K562 (cell line): ENCODE measurements at regions not wholly inside any gene's neighbourhood (a gene's known extent, or its start where the extent isn't known, plus 50 kb on each side); places are given as distances from the start of the nearest gene placed in this dataset.

Source experiments
- ATAC-seq: fragments of 200-7000 bp; cut with Tn5 transposase; 3 replicates; pipeline ENCODE4 v1.9.1; 2020; ENCODE audit warnings: moderate library complexity
- BruUV-seq: library from RNA; stranded (reverse); fragments of 400-500 nt; replicated peaks from 2 replicates; lab custom pipeline; 2021; lab: Mats Ljungman, UMichigan
- CTCF ChIA-PET: fragments of 300-600 bp; formaldehyde crosslinking; extraction: SDS; loops from one replicate; lab custom pipeline; 2021; ENCODE audit warnings: low intra/inter-chr PET ratio; lab: Yijun Ruan, JAX
- POLR2A ChIA-PET: fragments of 300-600, 350-650 bp; sonication (Branson Sonifier 250); formaldehyde crosslinking; extraction: SDS; loops from one replicate; lab custom pipeline; 2021; ENCODE audit warnings: antibody characterized with exemption, inconsistent platforms; lab: Yijun Ruan, JAX
- DNase-seq, 4 experiments: peaks; one replicate each; pipeline versions ENCODE4 v3.0.0 to v3.0.0-alpha.2; 2011 to 2018; ENCODE audit warnings: low spot score in 3 of 4, mixed read lengths in 3 of 4; ENCODE audit errors: extremely low read depth in 1 of 4
- FAIRE-seq: peaks from 2 replicates; lab custom pipeline; 2011; peaks lifted over from hg19 to GRCh38; lab: Jason Lieb, UNC
- H2AFZ ChIP-seq: 2 replicates; pipeline ENCODE4 v1.6.0; 2011; ENCODE audit warnings: low read depth, low read length, control low read depth, inconsistent platforms
- H3K27ac ChIP-seq: fragments of 200-600 bp; 3 replicates; pipeline ENCODE4 v1.8.0; 2011; ENCODE audit warnings: low read depth, mild to moderate bottlenecking, control low read depth, inconsistent platforms, low read length, moderate library complexity, mixed read lengths; ENCODE audit errors: extremely low read depth
- H3K27me3 ChIP-seq, 2 experiments: fragments of 300-600 bp in 1 of 2; 2 replicates in 1 of 2; 3 replicates in 1 of 2; pipeline versions ENCODE4 v1.6.0 to v1.8.0; 2011; ENCODE audit warnings: inconsistent platforms in 2 of 2, low read length in 2 of 2, mild to moderate bottlenecking in 1 of 2, mixed read lengths in 1 of 2, moderate library complexity in 1 of 2; ENCODE audit not compliant: control insufficient read depth in 2 of 2, insufficient read depth in 2 of 2
- H3K36me3 ChIP-seq: fragments of 300-600 bp; 3 replicates; pipeline ENCODE4 v1.8.0; 2011; ENCODE audit warnings: mild to moderate bottlenecking, low read length, inconsistent platforms; ENCODE audit not compliant: control insufficient read depth, insufficient read depth
- H3K4me1 ChIP-seq, 2 experiments: fragments of 200-600 bp in 1 of 2; replicated peaks in 1 of 2; 2 replicates in 1 of 2; 3 replicates in 1 of 2; pipeline versions ENCODE4 v1.5.1 to v1.8.0; 2011; ENCODE audit warnings: inconsistent platforms in 2 of 2, low read length in 2 of 2, mild to moderate bottlenecking in 1 of 2, mixed read lengths in 1 of 2, moderate library complexity in 1 of 2; ENCODE audit not compliant: control insufficient read depth in 2 of 2, insufficient read depth in 2 of 2
- H3K4me2 ChIP-seq: 2 replicates; pipeline ENCODE4 v1.6.1; 2011; ENCODE audit warnings: low read length, control low read depth, inconsistent platforms, mixed read lengths; ENCODE audit not compliant: insufficient read depth
- H3K4me3 ChIP-seq: fragments of 200-600 bp; sonication (generic), shearing (Covaris generic); 2 replicates; pipeline ENCODE4 v1.5.1; 2016; ENCODE audit warnings: control low read depth, inconsistent platforms
- H3K79me2 ChIP-seq: fragments of 200-600 bp; 3 replicates; pipeline ENCODE4 v1.8.0; 2011; ENCODE audit warnings: low read length, inconsistent platforms; ENCODE audit not compliant: control insufficient read depth, insufficient read depth
- H3K9ac ChIP-seq, 2 experiments: 2 replicates each; pipeline versions ENCODE4 v1.6.0 to v1.6.1; 2011; ENCODE audit warnings: low read depth in 2 of 2, low read length in 2 of 2, control low read depth in 1 of 2, inconsistent platforms in 1 of 2, mild to moderate bottlenecking in 1 of 2, mixed read lengths in 1 of 2; ENCODE audit not compliant: insufficient read depth in 1 of 2
- H3K9me1 ChIP-seq: one replicate; pipeline ENCODE4 v1.6.0; 2011; ENCODE audit warnings: inconsistent platforms, mild to moderate bottlenecking, low read length, moderate library complexity; ENCODE audit not compliant: control insufficient read depth, insufficient read depth
- H3K9me3 ChIP-seq: replicated peaks from 2 replicates; pipeline ENCODE4 v1.5.1; 2011; ENCODE audit warnings: low read depth, low read length, inconsistent platforms; ENCODE audit not compliant: control insufficient read depth, insufficient read depth
- H4K20me1 ChIP-seq: replicated peaks from 2 replicates; pipeline ENCODE4 v1.6.1; 2011; ENCODE audit warnings: low read length, inconsistent platforms, mixed read lengths; ENCODE audit not compliant: control insufficient read depth, insufficient read depth
- NUFIP1 ChIP-seq: fragments of 450-650 bp; IDR thresholded peaks from 2 replicates; pipeline ENCODE4 v1.6.1; 2018; ENCODE audit not compliant: partially characterized antibody
- STAT5A ChIP-seq: IDR thresholded peaks from 2 replicates; pipeline ENCODE4 v1.6.1; 2012; ENCODE audit warnings: low read length, inconsistent platforms, borderline replicate concordance
- ZNF316 ChIP-seq: fragments of 450-650 bp; IDR thresholded peaks from 2 replicates; pipeline ENCODE4 v1.6.1; 2016
- ZNF584 ChIP-seq: fragments of 200-800 bp; sonication (Bioruptor generic); IDR thresholded peaks from 2 replicates; pipeline ENCODE4 v1.6.1; 2016; ENCODE audit warnings: low read depth, mild to moderate bottlenecking, missing genetic modification characterization, missing compliant biosample characterization
- WGBS: fragments of 100-300 bp; shearing (Covaris generic); methylation state at CpG from one replicate; pipeline ENCODE4 v1.1.6; 2016; ENCODE audit warnings: low coverage, mixed read lengths; ENCODE audit not compliant: insufficient coverage; ENCODE audit errors: missing lambda C conversion rate; 5-methylcytosine and 5-hydroxymethylcytosine counted together
- in situ Hi-C: fragments of 300-500 bp; cut with MboI; formaldehyde crosslinking; loops from 4 replicates; pipeline ENCODE4 v1.15.0; 2018; ENCODE audit warnings: inconsistent platforms, mixed read lengths
- intact Hi-C: fragments of 100-400 bp; cut with micrococcal nuclease; formaldehyde crosslinking; loops from 2 replicates; pipeline ENCODE4 v1.14.2; 2022

DNA sequence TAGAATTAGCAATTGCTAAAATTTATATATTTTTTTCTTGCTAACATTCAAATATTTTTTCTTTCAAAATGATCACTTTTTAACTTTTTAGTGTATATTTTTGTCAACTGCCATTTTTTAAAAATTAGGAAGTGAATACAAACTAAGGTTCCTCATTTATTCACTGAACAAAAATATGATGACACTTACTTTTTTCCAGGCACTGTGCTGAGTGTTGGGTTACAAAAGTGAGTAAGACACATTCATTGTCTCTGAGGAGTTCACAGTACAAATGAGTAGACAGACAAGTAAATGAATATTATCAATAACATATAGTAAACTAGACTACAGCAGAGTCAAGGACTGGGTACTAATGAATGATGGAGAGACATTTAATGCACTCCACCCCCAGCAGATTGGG lies 543.5 kb downstream of the PDHA2 start:
- intact Hi-C loops: no loop called here
- no peak overlapping the region for H3K9ac ChIP-seq
- FAIRE-seq: no peak

DNA sequence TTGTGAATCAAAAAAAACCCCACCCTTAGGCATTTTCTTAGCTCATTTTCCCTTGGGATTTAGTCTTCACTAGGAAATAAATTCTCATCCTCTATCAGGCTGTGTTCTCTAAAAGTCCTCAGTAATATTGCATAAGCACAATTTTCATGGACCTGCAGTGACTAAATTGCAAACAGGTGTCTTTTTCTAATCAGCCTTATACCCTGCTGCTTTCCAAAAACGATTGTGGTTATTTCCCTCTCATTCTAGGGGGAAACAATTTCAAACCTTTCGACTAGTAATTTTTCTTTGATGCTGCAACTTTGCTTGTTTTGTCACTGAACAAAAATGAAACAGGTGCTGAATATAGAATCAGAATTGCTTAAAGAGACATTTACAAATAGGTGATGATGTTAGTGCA lies 549.9 kb downstream of the PDHA2 start:
- FAIRE-seq (no peak), DNase-seq (no peak), ATAC-seq (no peak)
- no peak overlapping the region for H3K4me3 ChIP-seq
- H3K9me3 ChIP-seq: no peaks in the 10 kb centered on the region
- 0% methylated on average over 2 of the region's 2 CpGs for WGBS
- H3K4me1 ChIP-seq: no peaks in the 10 kb centered on the region
- H4K20me1 ChIP-seq: no peaks in the 10 kb centered on the region
- H3K27me3 ChIP-seq: no peaks in the 10 kb centered on the region
- no peaks in the 10 kb centered on the region for H3K9me1 ChIP-seq
- no peak overlapping the region for H3K4me2 ChIP-seq
- CTCF ChIA-PET: no interaction called here
- H3K9ac ChIP-seq: no peak overlapping the region
- no peaks in the 10 kb centered on the region for H3K36me3 ChIP-seq
- H3K79me2 ChIP-seq: no peaks in the 10 kb centered on the region
- no peak overlapping the region for H2AFZ ChIP-seq
- TF ChIP-seq STAT5A (no peak), ZNF584 (CRISPR knock-in tag) (no peak)
- POLR2A ChIA-PET: no interaction called here
- no TSS peak for BruUV-seq
- H3K27ac ChIP-seq: no peak overlapping the region
- in situ Hi-C loops: no loop called here
- intact Hi-C loops: no loop called here

More for the DNA sequence above, 543.5 kb downstream of the PDHA2 start:
- Histone ChIP-seq H3K27me3 (no peaks in the 10 kb centered on the region), H3K36me3 (no peaks in the 10 kb centered on the region), H3K9me3 (no peaks in the 10 kb centered on the region), H4K20me1 (no peaks in the 10 kb centered on the region), H3K4me2 (no peak overlapping the region), H3K9me1 (no peaks in the 10 kb centered on the region), H3K4me3 (no peak overlapping the region), H3K4me1 (no peaks in the 10 kb centered on the region), H2AFZ (no peak overlapping the region), H3K27ac (no peak overlapping the region), H3K79me2 (no peaks in the 10 kb centered on the region)
- ATAC-seq (no peak), DNase-seq (no peak)
- no TSS peak for BruUV-seq
- ChIA-PET CTCF (no interaction called here), POLR2A (no interaction called here)
- in situ Hi-C loops: no loop called here
- no peak for TF ChIP-seq NUFIP1
- TF ChIP-seq ZNF316: peak; percentile 28; the same call in 1 of the 2 replicates
